SK-N-SH treated with all-trans-retinoic acid at 6 μM for 48 hours (cell line): ENCODE measurements at regions not wholly inside any gene's neighbourhood (a gene's known extent, or its start where the extent isn't known, plus 50 kb on each side); places are given as distances from the start of the nearest gene placed in this dataset.

ENCODE experiments used
- ATAC-seq: fragments of 200-7000 bp; cut with Tn5 transposase; 3 replicates; pipeline ENCODE4 v1.9.1; 2020; ENCODE audit warnings: mild to moderate bottlenecking, moderate library complexity
- ARNTL ChIP-seq: fragments of 450-650 bp; formaldehyde crosslinking; IDR thresholded peaks from 2 replicates; pipeline ENCODE4 v1.5.0; 2020; ENCODE audit warnings: low read depth, mild to moderate bottlenecking, moderate library complexity, borderline replicate concordance
- BACH2 ChIP-seq: fragments of 250-450 bp; sonication (Bioruptor Pico); IDR thresholded peaks from 2 replicates; pipeline ENCODE4 v1.9.0; 2021; ENCODE audit warnings: mild to moderate bottlenecking, borderline replicate concordance
- ESRRG ChIP-seq: fragments of 250-450 bp; sonication (Bioruptor Pico); IDR thresholded peaks from 2 replicates; pipeline ENCODE4 v1.6.1; 2021; ENCODE audit warnings: mild to moderate bottlenecking
- ISL1 ChIP-seq: fragments of 250-450 bp; sonication (Bioruptor Pico); IDR thresholded peaks from 2 replicates; pipeline ENCODE4 v2.1.2; 2022; ENCODE audit warnings: mild to moderate bottlenecking, moderate library complexity
- PATZ1 ChIP-seq: fragments of 250-450 bp; sonication (Bioruptor Pico); IDR thresholded peaks from 2 replicates; pipeline ENCODE4 v1.8.0; 2020; ENCODE audit warnings: mild to moderate bottlenecking, moderate library complexity, borderline replicate concordance
- POU6F1 ChIP-seq: fragments of 250-450 bp; sonication (Bioruptor Pico); IDR thresholded peaks from 2 replicates; pipeline ENCODE4 v1.8.0; 2021; ENCODE audit warnings: low read depth, mild to moderate bottlenecking, moderate library complexity, borderline replicate concordance
- PPARA ChIP-seq: fragments of 250-450 bp; sonication (Bioruptor Pico); IDR thresholded peaks from 2 replicates; pipeline ENCODE4 v1.5.0; 2020; ENCODE audit warnings: mild to moderate bottlenecking, borderline replicate concordance
- RARB ChIP-seq: fragments of 250-450 bp; sonication (Bioruptor Pico); IDR thresholded peaks from 2 replicates; pipeline ENCODE4 v1.8.0; 2021; ENCODE audit warnings: mild to moderate bottlenecking, moderate library complexity
- SNAI2 ChIP-seq: fragments of 250-450 bp; sonication (Bioruptor Pico); IDR thresholded peaks from 2 replicates; pipeline ENCODE4 v1.5.0; 2020; ENCODE audit warnings: mild to moderate bottlenecking, moderate library complexity
- TOX ChIP-seq: fragments of 250-450 bp; sonication (Bioruptor Pico); IDR thresholded peaks from 2 replicates; pipeline ENCODE4 v1.8.0; 2021; ENCODE audit warnings: mild to moderate bottlenecking, moderate library complexity, borderline replicate concordance
- ZC3H10 ChIP-seq: fragments of 250-450 bp; sonication (Bioruptor Pico); IDR thresholded peaks from 2 replicates; pipeline ENCODE4 v1.5.1; 2021; ENCODE audit warnings: mild to moderate bottlenecking, moderate library complexity
- ZFP3 ChIP-seq: fragments of 250-450 bp; sonication (Bioruptor Pico); IDR thresholded peaks from 2 replicates; pipeline ENCODE4 v1.5.0; 2020; ENCODE audit warnings: mild to moderate bottlenecking, moderate library complexity
- ZNF70 ChIP-seq: fragments of 450-650 bp; formaldehyde crosslinking; IDR thresholded peaks from 2 replicates; pipeline ENCODE4 v1.5.0; 2020; ENCODE audit warnings: mild to moderate bottlenecking, moderate library complexity
- ZNF8 ChIP-seq: fragments of 450-650 bp; formaldehyde crosslinking; IDR thresholded peaks from 2 replicates; pipeline ENCODE4 v1.5.0; 2020; ENCODE audit warnings: mild to moderate bottlenecking, moderate library complexity
- TF ChIP-seq, protein P1 (sequence below): fragments of 250-450 bp; sonication (Bioruptor Pico); IDR thresholded peaks from 2 replicates; pipeline ENCODE4 v1.5.1; 2021; ENCODE audit warnings: mild to moderate bottlenecking, moderate library complexity
- TF ChIP-seq, protein P2 (sequence below): fragments of 250-450 bp; sonication (Bioruptor Pico); IDR thresholded peaks from 2 replicates; pipeline ENCODE4 v1.5.1; 2020; ENCODE audit warnings: low read depth, mild to moderate bottlenecking, moderate library complexity
- TF ChIP-seq, protein P3 (sequence below): fragments of 250-450 bp; sonication (Bioruptor Pico); IDR thresholded peaks from 2 replicates; pipeline ENCODE4 v1.5.0; 2020; ENCODE audit warnings: mild to moderate bottlenecking, moderate library complexity

DNA sequence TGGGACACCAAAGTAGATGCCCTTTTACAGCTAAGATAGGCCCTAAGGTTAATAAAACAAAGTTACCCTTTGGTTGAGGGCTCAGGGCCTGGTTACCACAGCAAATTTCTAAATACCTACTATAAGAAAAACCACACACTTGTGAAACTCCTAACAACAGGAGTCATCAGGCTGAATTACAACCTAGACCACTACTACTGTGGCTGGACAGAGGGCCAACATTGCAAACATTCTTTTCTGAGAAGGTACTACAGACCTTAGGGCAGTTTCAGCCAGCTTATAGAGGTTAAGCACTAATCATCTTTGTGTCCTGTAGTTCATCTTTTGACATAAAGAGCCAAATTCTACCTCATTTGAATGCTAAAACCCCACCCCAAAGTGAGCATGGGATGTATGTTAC is 504.0 kb downstream of the RAPGEF2 start (continued):
- TF ChIP-seq PATZ1 (CRISPR knock-in tag): no peak

DNA sequence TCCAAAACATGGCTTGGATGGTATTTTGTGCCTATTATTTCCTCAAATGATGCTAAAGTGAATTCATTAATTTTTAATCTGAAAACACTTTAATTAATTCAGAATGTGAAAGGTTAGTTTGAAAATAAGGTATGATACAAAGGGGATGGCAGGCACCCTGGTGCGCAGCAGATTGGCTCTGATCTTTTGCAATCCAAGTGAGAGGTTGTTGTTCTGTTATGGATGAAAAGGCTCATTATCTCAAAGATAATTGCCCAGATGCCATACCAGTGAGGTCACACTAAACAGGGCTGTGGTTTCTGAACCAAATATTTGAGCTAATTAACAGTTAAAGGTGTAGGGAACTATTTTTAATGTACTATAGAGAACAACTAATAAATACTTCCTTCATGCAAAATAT is 504.9 kb downstream of the RAPGEF2 start:
- no peak for ATAC-seq

GRCh38 chr4:159608436-159608835 is 505.6 kb downstream of the RAPGEF2 start:
- ATAC-seq: no peak
- TF ChIP-seq, protein P1, sequence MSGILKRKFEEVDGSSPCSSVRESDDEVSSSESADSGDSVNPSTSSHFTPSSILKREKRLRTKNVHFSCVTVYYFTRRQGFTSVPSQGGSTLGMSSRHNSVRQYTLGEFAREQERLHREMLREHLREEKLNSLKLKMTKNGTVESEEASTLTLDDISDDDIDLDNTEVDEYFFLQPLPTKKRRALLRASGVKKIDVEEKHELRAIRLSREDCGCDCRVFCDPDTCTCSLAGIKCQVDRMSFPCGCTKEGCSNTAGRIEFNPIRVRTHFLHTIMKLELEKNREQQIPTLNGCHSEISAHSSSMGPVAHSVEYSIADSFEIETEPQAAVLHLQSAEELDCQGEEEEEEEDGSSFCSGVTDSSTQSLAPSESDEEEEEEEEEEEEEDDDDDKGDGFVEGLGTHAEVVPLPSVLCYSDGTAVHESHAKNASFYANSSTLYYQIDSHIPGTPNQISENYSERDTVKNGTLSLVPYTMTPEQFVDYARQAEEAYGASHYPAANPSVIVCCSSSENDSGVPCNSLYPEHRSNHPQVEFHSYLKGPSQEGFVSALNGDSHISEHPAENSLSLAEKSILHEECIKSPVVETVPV: no peak
- TF ChIP-seq BACH2 (no peak), POU6F1 (no peak), ZFP3 (CRISPR knock-in tag) (no peak), PATZ1 (CRISPR knock-in tag) (no peak)

More for the DNA sequence above, 504.9 kb downstream of the RAPGEF2 start:
- no peak for TF ChIP-seq SNAI2
- no peak for TF ChIP-seq ARNTL (CRISPR knock-in tag)
- no peak for TF ChIP-seq ZFP3 (CRISPR knock-in tag)
- TF ChIP-seq PPARA: no peak
- no peak for TF ChIP-seq ISL1 (CRISPR knock-in tag)
- no peak for TF ChIP-seq PATZ1 (CRISPR knock-in tag)
- TF ChIP-seq, protein P2, sequence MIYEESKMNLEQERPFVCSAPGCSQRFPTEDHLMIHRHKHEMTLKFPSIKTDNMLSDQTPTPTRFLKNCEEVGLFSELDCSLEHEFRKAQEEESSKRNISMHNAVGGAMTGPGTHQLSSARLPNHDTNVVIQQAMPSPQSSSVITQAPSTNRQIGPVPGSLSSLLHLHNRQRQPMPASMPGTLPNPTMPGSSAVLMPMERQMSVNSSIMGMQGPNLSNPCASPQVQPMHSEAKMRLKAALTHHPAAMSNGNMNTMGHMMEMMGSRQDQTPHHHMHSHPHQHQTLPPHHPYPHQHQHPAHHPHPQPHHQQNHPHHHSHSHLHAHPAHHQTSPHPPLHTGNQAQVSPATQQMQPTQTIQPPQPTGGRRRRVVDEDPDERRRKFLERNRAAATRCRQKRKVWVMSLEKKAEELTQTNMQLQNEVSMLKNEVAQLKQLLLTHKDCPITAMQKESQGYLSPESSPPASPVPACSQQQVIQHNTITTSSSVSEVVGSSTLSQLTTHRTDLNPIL: no peak
- TF ChIP-seq, protein P3, sequence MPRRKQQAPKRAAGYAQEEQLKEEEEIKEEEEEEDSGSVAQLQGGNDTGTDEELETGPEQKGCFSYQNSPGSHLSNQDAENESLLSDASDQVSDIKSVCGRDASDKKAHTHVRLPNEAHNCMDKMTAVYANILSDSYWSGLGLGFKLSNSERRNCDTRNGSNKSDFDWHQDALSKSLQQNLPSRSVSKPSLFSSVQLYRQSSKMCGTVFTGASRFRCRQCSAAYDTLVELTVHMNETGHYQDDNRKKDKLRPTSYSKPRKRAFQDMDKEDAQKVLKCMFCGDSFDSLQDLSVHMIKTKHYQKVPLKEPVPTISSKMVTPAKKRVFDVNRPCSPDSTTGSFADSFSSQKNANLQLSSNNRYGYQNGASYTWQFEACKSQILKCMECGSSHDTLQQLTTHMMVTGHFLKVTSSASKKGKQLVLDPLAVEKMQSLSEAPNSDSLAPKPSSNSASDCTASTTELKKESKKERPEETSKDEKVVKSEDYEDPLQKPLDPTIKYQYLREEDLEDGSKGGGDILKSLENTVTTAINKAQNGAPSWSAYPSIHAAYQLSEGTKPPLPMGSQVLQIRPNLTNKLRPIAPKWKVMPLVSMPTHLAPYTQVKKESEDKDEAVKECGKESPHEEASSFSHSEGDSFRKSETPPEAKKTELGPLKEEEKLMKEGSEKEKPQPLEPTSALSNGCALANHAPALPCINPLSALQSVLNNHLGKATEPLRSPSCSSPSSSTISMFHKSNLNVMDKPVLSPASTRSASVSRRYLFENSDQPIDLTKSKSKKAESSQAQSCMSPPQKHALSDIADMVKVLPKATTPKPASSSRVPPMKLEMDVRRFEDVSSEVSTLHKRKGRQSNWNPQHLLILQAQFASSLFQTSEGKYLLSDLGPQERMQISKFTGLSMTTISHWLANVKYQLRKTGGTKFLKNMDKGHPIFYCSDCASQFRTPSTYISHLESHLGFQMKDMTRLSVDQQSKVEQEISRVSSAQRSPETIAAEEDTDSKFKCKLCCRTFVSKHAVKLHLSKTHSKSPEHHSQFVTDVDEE (CRISPR knock-in tag): no peak
- no peak for TF ChIP-seq ESRRG (CRISPR knock-in tag)
- TF ChIP-seq, protein P1: no peak
- TF ChIP-seq RARB: no peak
- no peak for TF ChIP-seq ZNF70 (CRISPR knock-in tag)
- no peak for TF ChIP-seq ZC3H10 (CRISPR knock-in tag)
- TF ChIP-seq ZNF8: no peak
- TF ChIP-seq POU6F1: no peak
- TF ChIP-seq TOX (CRISPR knock-in tag): no peak
